Progenitor cell of endocrine pancreas (in vitro differentiated cells): ENCODE measurements at regions not wholly inside any gene's neighbourhood (a gene's known extent, or its start where the extent isn't known, plus 50 kb on each side); places are given as distances from the start of the nearest gene placed in this dataset.

ENCODE experiments used
- DNase-seq: peaks from one replicate; pipeline ENCODE4 v3.0.0; 2021; ENCODE audit warnings: low spot score; ENCODE audit not compliant: unreplicated experiment
- H3K27ac Mint-ChIP-seq: 2 replicates; pipeline ENCODE4 v1.8.0; 2021; ENCODE audit warnings: mild to moderate bottlenecking, moderate library complexity, mixed read lengths
- H3K27me3 Mint-ChIP-seq: 2 replicates; pipeline ENCODE4 v1.8.0; 2021; ENCODE audit warnings: mixed read lengths
- H3K36me3 Mint-ChIP-seq: 2 replicates; pipeline ENCODE4 v1.8.0; 2022; ENCODE audit warnings: mixed read lengths; ENCODE audit not compliant: insufficient read depth
- H3K4me1 Mint-ChIP-seq: 2 replicates; pipeline ENCODE4 v1.8.0; 2021; ENCODE audit warnings: low read depth, mixed read lengths
- H3K4me3 Mint-ChIP-seq: 2 replicates; pipeline ENCODE4 v1.8.0; 2021; ENCODE audit warnings: low read depth, mild to moderate bottlenecking, moderate library complexity, mixed read lengths
- H3K9me3 Mint-ChIP-seq: 2 replicates; pipeline ENCODE4 v1.8.0; 2021; ENCODE audit warnings: low read depth, mixed read lengths
- TF ChIP-seq, protein P1 (sequence below): fragments of 200-600 bp; sonication (generic); IDR thresholded peaks from one replicate; pipeline ENCODE4 v1.5.0; 2021; ENCODE audit warnings: antibody characterized with exemption, mild to moderate bottlenecking; ENCODE audit not compliant: unreplicated experiment

GRCh38 chr10:64635906-64636305 is 1114.7 kb downstream of the REEP3 start:
- Mint-ChIP-seq H3K4me1 (peaks cover 13% of the 10 kb centered on the region), H3K4me3 (no peak overlapping the region), H3K27ac (no peak overlapping the region), H3K27me3 (no peaks in the 10 kb centered on the region), H3K9me3 (no peaks in the 10 kb centered on the region), H3K36me3 (no peaks in the 10 kb centered on the region)
- TF ChIP-seq, protein P1, sequence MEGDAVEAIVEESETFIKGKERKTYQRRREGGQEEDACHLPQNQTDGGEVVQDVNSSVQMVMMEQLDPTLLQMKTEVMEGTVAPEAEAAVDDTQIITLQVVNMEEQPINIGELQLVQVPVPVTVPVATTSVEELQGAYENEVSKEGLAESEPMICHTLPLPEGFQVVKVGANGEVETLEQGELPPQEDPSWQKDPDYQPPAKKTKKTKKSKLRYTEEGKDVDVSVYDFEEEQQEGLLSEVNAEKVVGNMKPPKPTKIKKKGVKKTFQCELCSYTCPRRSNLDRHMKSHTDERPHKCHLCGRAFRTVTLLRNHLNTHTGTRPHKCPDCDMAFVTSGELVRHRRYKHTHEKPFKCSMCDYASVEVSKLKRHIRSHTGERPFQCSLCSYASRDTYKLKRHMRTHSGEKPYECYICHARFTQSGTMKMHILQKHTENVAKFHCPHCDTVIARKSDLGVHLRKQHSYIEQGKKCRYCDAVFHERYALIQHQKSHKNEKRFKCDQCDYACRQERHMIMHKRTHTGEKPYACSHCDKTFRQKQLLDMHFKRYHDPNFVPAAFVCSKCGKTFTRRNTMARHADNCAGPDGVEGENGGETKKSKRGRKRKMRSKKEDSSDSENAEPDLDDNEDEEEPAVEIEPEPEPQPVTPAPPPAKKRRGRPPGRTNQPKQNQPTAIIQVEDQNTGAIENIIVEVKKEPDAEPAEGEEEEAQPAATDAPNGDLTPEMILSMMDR: no peak
- no peak for DNase-seq

- Mint-ChIP-seq H3K4me1 (peaks cover 10% of the 10 kb centered on the region), H3K36me3 (no peaks in the 10 kb centered on the region), H3K4me3 (no peak overlapping the region), H3K9me3 (no peaks in the 10 kb centered on the region), H3K27ac (no peak overlapping the region), H3K27me3 (no peaks in the 10 kb centered on the region)
- DNase-seq: no peak
- TF ChIP-seq, protein P1: no peak
These were observed 1115.3 kb downstream of the REEP3 start for GRCh38 chr10:64636461-64636860.

DNA sequence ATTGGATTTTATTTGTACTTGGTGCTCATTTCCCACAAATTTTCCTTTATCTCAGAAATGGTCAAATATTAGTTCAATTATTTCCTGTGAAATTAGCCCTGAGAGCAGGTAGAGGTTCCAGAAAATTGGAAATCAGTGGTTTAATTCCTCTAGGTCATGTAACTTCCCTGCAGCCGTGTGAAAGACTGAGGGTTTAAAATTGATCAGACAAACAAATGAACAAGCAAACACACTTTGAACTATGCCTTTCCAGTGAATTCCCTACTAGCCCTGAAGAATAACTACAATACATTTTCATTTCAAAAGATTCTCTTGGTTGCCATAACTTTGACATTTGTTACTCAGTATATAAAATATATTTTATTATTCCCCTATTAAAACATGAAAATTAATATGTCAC is 1116.7 kb downstream of the REEP3 start:
- no peak overlapping the region for H3K4me3 Mint-ChIP-seq
- no peaks in the 10 kb centered on the region for H3K36me3 Mint-ChIP-seq
- no peak for DNase-seq
- TF ChIP-seq, protein P1: no peak
- no peak overlapping the region for H3K27ac Mint-ChIP-seq
- H3K27me3 Mint-ChIP-seq: no peaks in the 10 kb centered on the region
- no peaks in the 10 kb centered on the region for H3K9me3 Mint-ChIP-seq
- peaks cover 10% of the 10 kb centered on the region for H3K4me1 Mint-ChIP-seq

GRCh38 chr10:64648915-64649314 is 1127.7 kb downstream of the REEP3 start:
- TF ChIP-seq, protein P1: no peak
- Mint-ChIP-seq H3K27me3 (no peaks in the 10 kb centered on the region), H3K36me3 (no peaks in the 10 kb centered on the region), H3K9me3 (peaks cover 2% of the 10 kb centered on the region), H3K4me1 (peaks cover 6% of the 10 kb centered on the region), H3K27ac (no peak overlapping the region), H3K4me3 (no peak overlapping the region)
- no peak for DNase-seq

DNA sequence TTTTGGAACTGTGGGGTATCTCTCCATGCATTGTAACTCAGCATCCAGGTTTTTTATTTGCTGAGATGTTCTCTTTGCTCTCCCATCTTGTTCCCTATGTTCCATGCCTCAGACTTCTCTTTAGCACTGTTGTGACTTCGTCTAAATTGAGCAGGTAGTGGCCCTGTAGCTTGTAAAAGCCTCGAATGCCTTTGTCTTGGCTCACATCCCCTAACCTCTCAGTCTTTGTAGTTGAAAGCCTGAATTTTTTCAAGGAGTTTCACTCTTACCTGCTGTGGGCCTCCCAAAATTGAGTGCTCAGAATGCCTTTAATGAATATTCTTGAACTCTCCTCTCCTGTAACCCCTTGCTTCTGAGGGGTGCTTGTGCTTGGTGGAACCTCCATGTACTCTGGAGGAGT is 1137.3 kb downstream of the REEP3 start:
- H3K36me3 Mint-ChIP-seq: no peaks in the 10 kb centered on the region
- H3K4me1 Mint-ChIP-seq: no peaks in the 10 kb centered on the region
- H3K27me3 Mint-ChIP-seq: no peaks in the 10 kb centered on the region
- H3K9me3 Mint-ChIP-seq: peaks cover 8% of the 10 kb centered on the region
- TF ChIP-seq, protein P1: no peak
- no peak overlapping the region for H3K27ac Mint-ChIP-seq
- no peak overlapping the region for H3K4me3 Mint-ChIP-seq
- DNase-seq: no peak

DNA sequence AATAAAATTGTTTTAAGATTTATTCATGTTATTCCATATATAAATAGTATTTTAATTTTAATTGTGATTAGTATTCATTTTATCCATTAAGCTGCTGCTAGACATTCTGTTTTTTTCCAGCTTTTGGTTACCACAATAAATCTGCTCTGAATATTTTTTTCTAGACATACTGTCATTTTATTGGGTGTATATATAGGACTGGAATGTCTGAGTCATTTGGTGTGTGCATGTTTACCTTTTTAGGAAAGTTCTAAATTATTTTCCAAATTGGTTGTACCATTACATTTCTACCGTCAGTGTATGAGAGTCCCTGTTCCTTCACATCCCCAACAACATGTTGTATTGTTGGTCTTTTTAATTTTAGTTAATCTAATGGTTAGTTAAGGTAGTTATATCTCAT is 1138.1 kb downstream of the REEP3 start:
- Mint-ChIP-seq H3K36me3 (no peaks in the 10 kb centered on the region), H3K27ac (no peak overlapping the region), H3K9me3 (peaks cover 8% of the 10 kb centered on the region), H3K27me3 (no peaks in the 10 kb centered on the region), H3K4me3 (no peak overlapping the region), H3K4me1 (no peaks in the 10 kb centered on the region)
- no peak for DNase-seq
- TF ChIP-seq, protein P1: no peak
